Stimulated activated CD8-positive, alpha-beta memory T cell treated with anti-CD3 and anti-CD28 coated beads, Interleukin-4, amount 100 ng/mL, for 24 hours (primary cell): ENCODE measurements at regions not wholly inside any gene's neighbourhood (a gene's known extent, or its start where the extent isn't known, plus 50 kb on each side); places are given as distances from the start of the nearest gene placed in this dataset.

Source experiments
- DNase-seq: peaks from one replicate; pipeline ENCODE4 v3.0.0-alpha.2; 2020; ENCODE audit warnings: low read depth

DNA sequence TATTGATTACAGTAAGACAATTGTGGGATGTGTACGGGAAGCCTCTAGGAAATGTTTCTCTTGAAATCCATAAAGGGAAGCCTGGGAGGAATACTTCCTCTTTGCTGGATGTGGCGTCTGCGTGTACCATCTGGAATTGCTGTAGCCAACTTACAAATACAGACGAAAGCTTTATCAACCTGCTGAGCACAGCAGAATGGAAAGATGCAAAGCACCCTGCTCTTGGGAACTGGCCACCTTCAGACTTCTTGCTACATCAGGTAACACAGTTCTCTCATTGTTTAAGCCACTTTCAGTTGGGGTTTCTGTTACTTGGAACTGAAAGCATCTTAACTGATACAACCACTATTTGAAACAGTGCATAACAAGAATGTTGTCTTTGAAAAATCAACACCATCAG lies 213.8 kb downstream of the HRH4 start:
- DNase-seq = no peak

DNA sequence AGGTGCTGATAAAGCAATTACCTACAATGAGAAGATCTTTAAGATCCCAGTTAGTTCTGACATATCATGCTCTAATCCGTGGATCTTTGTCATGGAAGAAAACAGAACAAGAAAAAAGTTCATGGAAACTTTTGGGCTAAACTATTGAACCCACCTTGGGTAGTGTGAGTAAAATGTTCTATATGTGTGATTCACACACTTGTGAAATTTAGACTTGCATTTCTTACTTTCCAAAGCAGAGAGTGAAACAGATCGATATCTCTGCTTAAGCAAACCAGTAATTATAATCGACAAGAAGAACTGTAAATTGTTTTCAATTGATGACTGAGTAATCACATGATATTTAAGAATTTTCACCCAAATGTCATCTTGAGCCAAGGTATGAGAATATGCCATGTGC lies 214.2 kb downstream of the HRH4 start:
- no peak for DNase-seq

DNA sequence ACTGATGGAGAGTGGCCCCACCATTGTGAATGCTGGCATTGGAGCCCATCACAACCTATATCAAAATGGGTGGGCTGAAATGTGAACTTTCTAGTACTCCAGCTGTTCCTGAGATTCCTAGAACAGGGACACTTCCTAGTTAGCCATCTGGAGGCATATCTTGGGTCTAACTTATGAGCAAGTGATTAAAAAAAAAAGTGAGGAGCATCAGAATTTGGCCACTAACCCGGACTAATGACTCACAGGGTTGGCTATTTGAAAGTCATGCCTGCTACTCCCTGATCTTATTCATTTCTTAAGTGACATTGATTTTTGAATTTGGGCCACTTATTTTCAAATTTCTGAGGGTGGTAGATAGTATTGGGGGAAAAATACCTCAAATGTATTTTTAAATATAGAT lies 216.6 kb downstream of the HRH4 start:
- no peak for DNase-seq

DNA sequence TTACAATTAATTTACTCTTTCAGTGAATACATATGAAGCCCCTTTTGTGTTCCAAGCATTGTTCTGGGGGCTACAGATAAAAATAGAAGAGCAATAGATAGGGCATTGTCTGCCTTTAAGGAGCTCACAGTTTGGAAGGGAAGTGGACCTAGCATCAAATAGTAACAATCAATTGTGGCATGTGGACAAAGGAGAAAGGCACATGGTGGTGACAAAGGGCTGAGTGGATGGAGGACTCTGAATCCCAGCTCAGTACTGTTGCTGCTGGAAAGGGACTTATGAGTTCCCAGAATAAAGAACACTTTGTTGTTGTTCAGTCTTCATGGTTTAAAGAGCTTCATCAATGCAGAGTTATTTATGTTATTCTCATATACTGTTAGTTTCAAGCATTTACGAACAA lies 217.7 kb downstream of the HRH4 start:
- no peak for DNase-seq

DNA sequence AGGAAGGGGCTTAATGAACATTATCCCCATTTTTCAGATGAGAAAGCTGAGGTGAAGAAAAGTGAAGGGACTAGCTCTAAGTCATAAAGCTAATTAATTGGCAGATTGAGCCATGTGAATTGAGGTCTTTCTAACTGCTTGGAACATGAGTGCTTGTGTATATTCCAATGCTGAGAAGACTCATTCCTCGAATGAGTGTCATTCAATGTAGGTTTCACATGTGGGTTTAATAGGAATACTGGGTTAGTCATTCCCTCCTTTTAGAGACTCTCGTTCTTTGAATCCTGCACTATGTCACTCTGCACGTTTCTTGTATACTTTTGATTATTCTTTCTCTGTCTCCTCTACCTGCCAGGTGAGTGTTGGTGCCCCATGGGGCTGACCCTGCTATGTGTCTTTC lies 218.2 kb downstream of the HRH4 start:
- DNase-seq = no peak

DNA sequence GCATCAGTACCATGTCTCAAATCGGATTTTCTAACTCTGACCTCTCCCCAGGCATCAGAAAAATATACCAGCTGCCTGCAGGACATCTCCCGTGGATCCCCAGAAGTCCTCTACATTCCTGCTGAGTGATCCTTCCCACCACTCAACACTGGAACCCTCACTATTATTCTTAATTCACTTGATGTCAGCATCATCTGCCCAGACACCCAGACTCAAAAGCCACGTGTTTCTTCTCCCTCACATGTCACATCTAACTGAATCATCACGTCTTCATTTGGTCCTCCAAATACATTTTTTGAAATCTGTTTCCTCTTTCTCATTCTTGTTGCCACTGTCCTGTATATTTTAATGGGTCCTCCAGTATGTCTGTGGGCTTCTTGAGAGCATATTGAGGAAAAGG lies 218.6 kb downstream of the HRH4 start:
- no peak for DNase-seq

DNA sequence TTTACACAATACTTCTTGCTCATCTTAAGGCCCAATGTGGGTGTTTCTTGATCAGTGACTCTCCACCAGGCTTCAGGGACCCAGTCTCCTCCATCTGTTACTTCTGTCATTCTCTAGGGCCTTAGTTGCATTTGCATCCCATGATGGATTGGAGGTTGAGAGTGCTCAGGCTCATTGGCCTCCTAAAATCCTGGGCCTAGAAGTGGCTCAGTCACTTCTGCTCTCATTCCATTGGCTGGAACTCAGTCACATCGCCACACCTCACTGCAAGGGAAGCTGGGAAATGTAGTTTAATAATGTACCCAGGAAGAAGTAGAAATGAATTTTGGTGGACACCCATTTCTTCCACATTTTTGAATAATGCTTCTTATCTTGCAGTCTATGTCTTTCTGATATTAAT lies 223.5 kb downstream of the HRH4 start:
- DNase-seq = no peak

DNA sequence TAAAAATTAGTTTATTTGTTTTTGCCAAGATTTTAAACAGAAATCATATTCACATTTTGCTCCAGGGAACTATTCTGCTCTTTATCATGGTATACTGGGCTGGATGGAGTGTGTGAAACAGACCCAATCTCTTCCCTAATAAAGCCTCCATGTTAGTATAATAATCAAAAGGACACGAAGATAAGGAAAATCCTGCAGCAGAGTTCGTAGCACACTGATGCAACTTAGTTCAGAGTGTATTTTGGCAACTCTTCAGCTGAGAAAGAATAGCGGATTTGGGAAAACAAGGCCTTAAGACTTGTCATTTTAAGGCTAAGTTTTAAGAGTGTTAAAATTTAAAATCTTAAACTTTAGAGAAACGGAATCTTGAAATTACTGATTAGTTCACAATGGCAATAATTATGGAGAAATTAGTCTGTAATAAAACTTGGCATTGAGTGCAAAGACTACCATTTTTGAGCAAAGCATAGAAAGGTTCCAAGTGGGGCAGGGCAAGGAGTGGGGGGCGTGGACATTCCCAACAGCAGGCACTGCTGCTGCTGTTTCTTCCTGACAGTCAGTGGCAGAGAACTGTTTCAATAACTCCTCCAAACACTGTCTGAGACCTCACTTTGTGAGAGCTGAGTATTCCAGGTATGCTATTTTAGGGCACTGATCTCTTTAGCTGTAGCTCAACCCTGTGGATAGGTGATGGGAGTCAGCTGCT lies 225.0 kb downstream of the HRH4 start:
- DNase-seq = no peak

DNA sequence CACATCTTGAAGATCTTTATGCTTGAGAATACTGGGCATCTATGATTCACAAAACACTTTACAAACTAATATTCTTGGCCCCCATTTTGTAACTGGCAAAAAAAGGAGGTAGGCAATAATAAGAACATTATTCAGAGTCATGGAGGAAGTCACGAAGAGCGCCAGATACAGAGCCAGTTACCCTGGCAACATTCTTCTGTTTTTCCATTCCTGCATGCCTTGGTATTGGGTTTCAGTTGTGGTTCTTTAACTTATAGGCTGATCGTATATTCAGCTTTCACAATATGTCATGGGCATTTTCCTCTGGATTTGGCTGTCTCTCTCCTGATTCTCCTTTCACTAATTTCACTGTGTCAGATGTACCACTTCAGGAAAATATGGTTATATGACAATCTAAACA lies 234.7 kb downstream of the HRH4 start:
- no peak for DNase-seq

DNA sequence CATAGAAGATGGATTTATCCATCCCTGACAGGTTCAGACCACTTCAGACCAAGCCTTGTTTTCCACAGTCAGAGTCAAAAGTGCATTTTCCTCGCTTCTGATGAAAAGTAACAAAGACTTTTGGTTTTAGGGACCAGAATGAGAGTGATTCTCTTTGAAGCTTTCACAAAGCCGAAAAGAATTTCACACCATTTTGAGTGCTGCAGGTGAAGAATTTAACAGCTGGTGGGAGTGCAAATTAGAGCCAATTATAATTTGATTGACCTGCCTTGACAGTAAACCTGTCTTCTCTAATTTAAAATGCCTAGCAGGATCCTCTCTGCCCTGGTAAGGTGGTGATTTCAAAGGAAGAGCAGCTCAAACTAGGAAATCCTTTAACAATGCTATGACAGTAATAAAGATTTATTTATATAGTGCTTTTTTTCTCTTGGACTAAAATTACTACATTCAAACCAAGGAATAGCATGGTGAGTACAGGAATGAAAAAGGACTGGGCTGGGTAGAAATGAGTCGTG lies 241.6 kb downstream of the HRH4 start:
- no peak for DNase-seq

DNA sequence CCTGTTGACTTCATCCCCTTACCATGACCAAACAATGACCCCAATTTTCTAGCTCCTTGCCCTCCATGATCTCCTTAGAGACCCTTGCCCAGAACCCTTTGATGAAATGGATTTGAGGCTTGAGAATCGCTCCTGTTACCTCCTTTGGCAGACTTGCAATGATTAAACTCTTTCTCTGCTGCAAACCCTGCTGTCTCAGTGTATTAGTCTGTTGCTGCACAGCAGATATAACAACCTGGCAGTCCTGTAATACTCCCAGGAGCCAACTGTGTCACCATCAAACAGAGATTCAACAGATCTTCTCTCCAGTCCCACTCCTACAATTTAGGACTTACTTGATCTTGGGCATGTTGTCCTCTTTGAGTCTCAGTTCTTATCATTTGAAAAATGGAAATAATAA lies 242.9 kb downstream of the HRH4 start:
- DNase-seq = no peak

DNA sequence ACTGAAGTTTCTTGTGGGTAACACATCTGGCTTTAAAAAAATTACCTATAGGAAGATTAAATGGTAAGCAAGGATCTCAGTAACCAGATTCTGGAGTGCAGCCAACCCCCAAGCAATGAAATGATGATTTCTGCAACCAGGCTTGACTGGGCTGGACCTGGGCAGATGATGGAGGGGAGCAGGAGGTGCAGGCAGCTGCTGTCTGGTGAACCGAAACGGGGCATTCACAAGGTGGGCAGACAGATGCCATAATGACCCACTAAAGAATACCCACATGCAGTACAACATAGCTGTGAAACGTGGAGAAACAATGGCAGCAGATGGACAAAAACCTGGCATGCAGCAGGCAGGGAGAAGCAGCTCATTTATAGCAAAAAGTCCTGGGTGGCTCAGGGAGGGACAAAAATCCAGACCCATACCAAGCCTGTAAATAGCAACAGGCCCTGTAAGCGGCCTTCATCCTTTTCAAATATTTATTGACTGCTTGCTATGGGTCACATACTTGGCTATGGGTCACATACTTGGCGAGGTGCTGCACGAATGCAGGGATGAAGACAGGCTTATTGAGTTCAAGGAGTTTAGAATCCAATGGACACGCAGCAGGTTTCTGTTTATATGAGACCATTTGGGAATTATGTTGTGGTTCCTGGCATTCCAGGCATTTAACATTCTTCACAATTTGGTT lies 244.7 kb downstream of the HRH4 start:
- DNase-seq = no peak

DNA sequence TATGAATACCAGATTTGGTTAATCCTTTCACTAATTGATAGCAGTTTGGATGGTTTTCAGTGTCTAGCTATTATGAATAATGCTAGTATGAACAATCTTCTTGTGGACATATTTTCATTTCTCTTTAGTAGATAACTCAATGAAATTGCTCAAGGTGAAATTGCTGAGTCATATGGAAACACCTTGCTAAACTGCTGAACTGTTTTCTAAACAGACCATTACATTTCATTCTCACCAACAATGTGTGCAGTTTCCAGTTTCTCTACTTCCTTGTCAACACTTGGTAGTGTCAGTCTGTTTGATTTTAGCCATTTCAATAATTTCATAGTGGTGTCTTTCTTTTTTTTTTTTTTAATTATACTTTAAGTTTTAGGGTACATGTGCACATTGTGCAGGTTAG lies 250.0 kb downstream of the HRH4 start:
- no peak for DNase-seq

DNA sequence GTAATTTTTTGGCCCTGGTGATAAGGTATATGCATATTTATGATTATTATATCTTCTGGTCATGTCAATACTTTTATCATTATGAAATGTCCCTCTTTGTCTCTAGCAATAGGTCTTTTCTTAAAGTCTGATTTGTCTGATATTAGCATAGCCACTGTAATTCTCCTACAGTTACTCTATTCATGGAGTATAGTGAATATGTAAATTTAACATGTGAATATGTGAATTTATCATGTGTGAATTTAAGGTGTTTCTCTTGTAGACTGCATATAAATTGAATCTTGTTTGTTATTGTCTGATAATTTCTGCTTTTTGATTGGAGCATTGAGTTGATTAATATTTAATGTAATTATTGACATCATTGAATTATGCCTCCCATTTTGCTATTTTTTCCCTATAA lies 259.4 kb downstream of the HRH4 start:
- no peak for DNase-seq

DNA sequence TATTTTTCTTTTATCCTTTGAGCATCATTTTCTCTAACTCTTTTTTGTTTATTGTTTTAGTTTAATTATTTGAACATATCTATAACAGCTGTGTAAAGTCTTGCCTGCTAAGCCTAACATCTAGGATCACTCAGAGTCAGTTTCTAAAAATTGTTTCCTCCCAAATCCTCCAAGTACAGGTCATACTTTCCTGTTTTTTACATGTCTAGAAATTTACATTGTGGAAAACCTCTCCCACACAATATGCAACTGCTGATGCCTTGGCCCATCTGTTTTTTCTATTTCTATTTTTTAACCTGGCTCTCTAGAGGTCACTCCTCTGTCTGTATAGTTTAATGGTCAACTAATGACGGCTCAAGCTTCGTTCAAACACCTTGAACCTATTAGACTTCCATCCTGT lies 261.0 kb downstream of the HRH4 start:
- DNase-seq = no peak

DNA sequence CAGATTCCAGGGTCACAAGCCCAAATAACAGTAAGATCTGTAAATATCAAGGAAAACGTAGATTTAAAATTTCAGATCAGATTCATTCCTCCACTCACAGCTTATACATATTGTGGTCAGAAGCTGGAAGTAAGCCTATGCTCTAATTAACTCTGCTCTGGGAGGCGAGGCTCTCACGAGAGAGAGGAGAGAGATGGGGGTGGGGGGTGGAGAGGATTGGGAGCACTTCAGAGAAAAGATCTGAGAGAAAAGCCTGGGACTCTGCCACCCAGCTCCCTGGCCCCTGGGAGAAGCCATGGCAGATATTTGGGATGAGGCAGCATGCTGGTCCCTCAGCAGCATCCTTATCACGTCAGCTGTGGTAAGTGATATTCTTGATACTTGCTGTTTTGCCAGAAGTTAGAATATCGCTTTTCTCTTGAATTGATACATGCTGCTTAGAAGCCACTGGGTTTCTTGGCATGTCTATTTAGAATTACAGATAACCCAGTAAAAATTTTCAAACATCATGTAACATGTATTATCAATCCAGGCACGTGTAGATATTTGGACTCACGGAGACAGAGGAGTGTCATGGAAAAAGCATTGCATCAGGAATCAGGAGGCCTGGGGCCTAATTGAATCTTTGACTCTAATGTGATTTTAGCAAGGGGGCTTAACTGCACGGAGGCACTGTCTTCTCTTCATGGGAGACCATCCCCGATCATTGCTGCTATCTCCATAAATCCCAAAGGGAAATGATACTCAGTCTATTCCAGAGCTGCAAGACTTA lies 265.4 kb downstream of the HRH4 start:
- no peak for DNase-seq

DNA sequence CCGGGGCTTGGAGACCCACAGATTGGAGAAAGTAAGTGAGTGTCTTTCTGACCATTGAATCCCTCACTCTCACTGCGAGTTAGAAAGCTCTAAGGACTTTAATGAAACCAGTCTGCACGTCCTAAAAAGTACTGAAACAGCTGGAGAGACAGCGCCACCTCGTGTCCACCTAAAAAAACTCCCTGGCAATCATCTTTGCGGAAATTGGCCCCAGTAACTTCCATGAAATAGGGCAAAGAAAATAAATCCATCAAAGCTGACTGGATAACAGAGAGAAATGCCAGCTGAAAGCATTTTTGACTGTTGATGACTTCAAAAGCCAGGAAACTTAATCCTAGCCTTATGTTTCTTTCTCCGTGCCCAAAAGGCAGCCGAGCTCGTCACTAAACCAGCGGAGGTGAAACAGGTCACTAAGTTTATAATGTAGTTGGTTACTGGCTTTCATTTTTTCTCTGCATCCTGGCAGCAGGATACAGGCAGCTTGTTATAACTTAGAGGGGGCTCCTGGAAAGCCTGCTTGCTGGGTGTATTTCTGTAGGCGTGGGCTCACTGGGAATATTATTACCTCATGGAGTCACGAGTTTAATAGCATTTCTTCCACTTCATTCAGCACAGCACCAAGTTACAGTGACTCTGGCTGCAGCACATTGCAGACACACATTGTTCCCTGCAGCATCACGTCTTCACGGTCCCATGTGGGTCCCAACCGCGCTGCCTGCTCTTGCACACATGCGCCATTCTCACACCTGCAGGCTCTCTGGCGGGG lies 266.5 kb downstream of the HRH4 start:
- peak; percentile 23 for DNase-seq

DNA sequence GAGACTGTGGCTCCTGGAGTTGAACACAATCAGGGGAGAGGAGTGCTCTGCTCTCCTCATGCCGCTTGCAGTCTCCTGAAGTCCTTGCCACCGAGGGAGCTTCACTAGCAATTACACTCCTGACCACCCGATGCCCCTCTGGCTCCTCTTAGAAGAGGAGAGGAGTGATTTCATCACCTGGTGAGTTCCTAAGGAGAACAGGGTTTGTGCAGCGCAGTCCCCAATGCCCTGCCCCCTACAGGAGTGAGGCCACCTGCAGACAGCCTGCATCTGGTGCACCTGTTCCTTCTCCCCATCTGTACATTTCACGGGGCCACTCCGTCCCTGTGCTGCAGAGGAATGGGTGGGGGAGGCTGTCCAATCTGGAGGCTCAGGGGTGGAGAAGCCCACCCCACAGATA lies 267.2 kb downstream of the HRH4 start:
- DNase-seq = no peak

DNA sequence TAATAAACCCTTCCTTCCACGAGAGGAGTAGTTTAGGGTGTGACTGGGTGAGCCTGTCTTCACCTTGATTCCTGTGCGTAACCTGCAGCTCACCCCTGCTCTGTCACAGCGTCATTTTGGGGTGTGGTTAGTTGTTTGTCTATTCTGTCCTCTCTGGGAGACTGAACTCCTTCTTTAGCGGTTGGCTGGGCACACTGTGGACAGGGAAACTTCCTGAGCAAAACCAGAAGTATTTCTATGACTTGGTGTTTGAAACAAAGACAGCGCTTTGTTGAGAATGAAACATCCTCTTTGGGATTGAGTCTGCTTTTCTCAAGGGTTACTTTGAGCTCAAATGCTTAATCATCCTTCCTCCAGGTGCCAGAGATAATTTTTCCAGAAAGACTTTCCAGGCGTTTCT lies 270.7 kb downstream of the HRH4 start:
- DNase-seq = no peak

DNA sequence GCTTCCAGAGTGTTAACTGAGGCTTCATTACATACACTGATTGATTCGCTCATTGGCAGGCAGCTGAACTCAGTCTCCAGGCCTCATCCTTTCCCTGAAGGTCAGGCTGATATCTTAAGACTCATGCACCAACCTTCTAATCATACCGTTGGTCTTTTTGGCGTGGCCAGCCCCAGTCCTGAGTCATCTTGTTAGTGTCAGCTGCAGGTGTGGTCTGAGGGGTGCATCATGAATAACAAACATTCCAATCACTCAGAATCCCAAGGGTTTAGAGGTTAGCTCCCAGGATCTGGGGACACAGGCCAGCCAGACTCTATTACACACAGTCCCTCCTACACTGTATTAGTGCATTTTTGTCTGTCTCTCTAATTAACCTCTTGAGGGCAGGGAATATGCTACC lies 271.5 kb downstream of the HRH4 start:
- no peak for DNase-seq

DNA sequence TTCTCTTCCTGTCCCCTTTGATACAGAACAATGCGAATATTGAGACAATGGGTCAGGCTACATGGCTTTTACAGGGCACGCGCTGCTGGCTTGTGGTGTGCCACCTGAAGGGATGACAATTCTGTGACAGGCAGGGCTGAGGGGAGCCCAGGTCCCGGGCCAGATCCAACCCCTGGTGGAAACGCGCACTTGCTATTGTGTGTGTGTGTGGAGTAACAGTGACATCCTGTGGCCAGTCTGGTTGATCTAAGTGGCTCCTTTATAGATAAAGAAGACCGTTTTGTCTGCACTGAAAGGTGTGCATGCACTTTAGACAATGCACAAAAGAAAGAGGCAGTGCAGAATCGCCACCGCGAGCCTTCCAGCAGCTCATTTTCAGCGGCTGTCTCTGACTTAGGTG lies 273.6 kb downstream of the HRH4 start:
- DNase-seq = no peak

DNA sequence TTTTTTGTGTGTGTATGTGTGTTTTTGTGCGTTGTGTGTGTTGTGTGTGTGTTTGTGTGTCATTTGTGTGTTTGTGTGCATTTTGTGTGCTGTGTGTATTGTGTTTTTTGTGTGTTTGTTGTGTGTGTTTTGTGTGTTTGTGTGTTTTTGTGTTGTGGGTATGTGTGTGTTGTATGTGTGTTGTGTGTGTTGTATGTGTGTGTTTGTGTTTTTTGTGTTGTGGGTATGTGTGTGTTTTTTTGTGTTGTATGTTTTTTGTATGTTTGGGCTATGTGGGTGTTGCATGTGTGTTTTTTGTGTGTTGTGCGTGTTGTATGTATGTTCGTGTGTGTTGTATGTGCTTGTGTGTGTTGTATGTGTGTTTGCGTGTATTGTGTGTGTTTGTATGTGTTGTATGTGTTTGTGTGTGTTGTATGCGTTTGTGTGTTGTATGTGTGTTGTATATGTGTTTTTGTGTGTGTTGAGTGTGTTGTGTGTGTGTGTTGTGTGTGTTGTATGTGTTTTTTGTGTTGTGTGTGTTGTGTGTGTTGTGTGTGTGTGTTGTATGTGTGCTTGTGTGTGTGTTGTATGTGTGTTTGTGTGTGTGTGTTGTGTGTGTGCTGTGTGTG lies 275.3 kb downstream of the HRH4 start:
- no peak for DNase-seq
